Karpas-422 (cell line): ENCODE measurements at regions not wholly inside any gene's neighbourhood (a gene's known extent, or its start where the extent isn't known, plus 50 kb on each side); places are given as distances from the start of the nearest gene placed in this dataset.

ENCODE experiments used
- DNase-seq: peaks from one replicate; pipeline ENCODE4 v3.0.0-alpha.2; 2015
- H2AFZ ChIP-seq: fragments of 200-600 bp; sonication (generic); 2 replicates; pipeline ENCODE4 v1.6.1; 2014; ENCODE audit warnings: antibody characterized with exemption, low read length, mixed read lengths
- H3K27ac ChIP-seq: fragments of 200-600 bp; sonication (generic); 2 replicates; pipeline ENCODE4 v1.5.1; 2014; ENCODE audit warnings: mild to moderate bottlenecking, low read length, moderate library complexity
- H3K27me3 ChIP-seq: fragments of 200-600 bp; sonication (generic); 2 replicates; pipeline ENCODE4 v1.6.1; 2014; ENCODE audit warnings: low read length, mixed read lengths
- H3K36me3 ChIP-seq: fragments of 200-600 bp; sonication (generic); 2 replicates; pipeline ENCODE4 v1.6.1; 2014; ENCODE audit warnings: low read length, mixed read lengths; ENCODE audit not compliant: insufficient read depth
- H3K4me1 ChIP-seq: fragments of 200-600 bp; sonication (generic); 2 replicates; pipeline ENCODE4 v1.6.1; 2014; ENCODE audit warnings: mild to moderate bottlenecking, low read length, mixed read lengths
- H3K4me2 ChIP-seq: fragments of 200-600 bp; sonication (generic); 2 replicates; pipeline ENCODE4 v1.6.1; 2014; ENCODE audit warnings: low read length, low read depth, mild to moderate bottlenecking; ENCODE audit not compliant: poor library complexity, severe bottlenecking
- H3K4me3 ChIP-seq: fragments of 200-600 bp; sonication (generic); 2 replicates; pipeline ENCODE4 v1.5.1; 2014; ENCODE audit warnings: mild to moderate bottlenecking, antibody characterized with exemption, low read length, mixed read lengths
- H3K79me2 ChIP-seq: fragments of 200-600 bp; sonication (generic); 2 replicates; pipeline ENCODE4 v1.6.1; 2014; ENCODE audit warnings: mild to moderate bottlenecking, low read length, mixed read lengths
- H3K9ac ChIP-seq: fragments of 200-600 bp; sonication (generic); 2 replicates; pipeline ENCODE4 v1.6.0; 2014; ENCODE audit warnings: low read length
- H3K9me2 ChIP-seq: fragments of 200-600 bp; sonication (generic), shearing (Covaris generic); replicated peaks from 2 replicates; pipeline ENCODE4 v1.6.0; 2014; ENCODE audit warnings: mild to moderate bottlenecking, low read length, moderate library complexity; ENCODE audit not compliant: insufficient read depth
- H3K9me3 ChIP-seq: fragments of 300-700, 200-600 bp; sonication (generic); 2 replicates; pipeline ENCODE4 v1.6.1; 2014; ENCODE audit warnings: low read length, mixed read lengths
- H4K20me1 ChIP-seq: fragments of 200-600 bp; sonication (generic); 2 replicates; pipeline ENCODE4 v1.6.1; 2014; ENCODE audit warnings: mild to moderate bottlenecking, antibody characterized with exemption, low read length, low read depth; ENCODE audit not compliant: insufficient read depth

DNA sequence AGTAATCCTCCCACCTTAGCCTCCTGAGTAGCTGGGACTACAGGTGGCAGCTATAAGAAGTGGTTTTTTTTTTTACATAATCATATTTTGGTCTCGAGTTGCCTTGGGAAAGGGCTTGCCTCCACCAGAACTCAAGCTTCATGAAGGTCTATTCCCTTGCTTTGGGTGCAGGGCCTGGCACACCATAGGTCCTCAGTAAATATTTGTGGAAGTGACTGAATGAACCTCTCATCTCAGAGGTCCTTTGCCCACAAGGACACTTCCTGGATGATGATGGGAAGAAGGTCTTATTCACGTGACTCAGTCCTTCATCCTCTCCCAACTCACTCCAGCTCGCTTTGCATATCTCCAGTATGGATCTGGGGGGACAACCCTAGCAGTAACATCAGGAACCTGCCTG is 114.0 kb upstream of the MED13L start:
- no peaks in the 10 kb centered on the region for H3K4me1 ChIP-seq
- DNase-seq: no peak
- H3K9ac ChIP-seq: no peak overlapping the region
- H3K4me2 ChIP-seq: no peak overlapping the region
- H3K27me3 ChIP-seq: no peaks in the 10 kb centered on the region
- H3K36me3 ChIP-seq: no peaks in the 10 kb centered on the region
- H3K27ac ChIP-seq: no peak overlapping the region
- no peak overlapping the region for H3K4me3 ChIP-seq
- no peaks in the 10 kb centered on the region for H3K9me2 ChIP-seq
- H3K9me3 ChIP-seq: no peaks in the 10 kb centered on the region
- no peaks in the 10 kb centered on the region for H3K79me2 ChIP-seq
- no peaks in the 10 kb centered on the region for H4K20me1 ChIP-seq
- H2AFZ ChIP-seq: no peak overlapping the region

- H3K4me1 ChIP-seq: no peaks in the 10 kb centered on the region
- no peaks in the 10 kb centered on the region for H3K79me2 ChIP-seq
- no peaks in the 10 kb centered on the region for H3K27me3 ChIP-seq
- H3K4me3 ChIP-seq: no peak overlapping the region
- H3K9me3 ChIP-seq: no peaks in the 10 kb centered on the region
- H3K9me2 ChIP-seq: no peaks in the 10 kb centered on the region
- no peaks in the 10 kb centered on the region for H3K36me3 ChIP-seq
- DNase-seq: no peak
- H3K27ac ChIP-seq: no peak overlapping the region
- H3K4me2 ChIP-seq: no peak overlapping the region
- no peaks in the 10 kb centered on the region for H4K20me1 ChIP-seq
- no peak overlapping the region for H3K9ac ChIP-seq
- H2AFZ ChIP-seq: no peak overlapping the region
These were observed 114.6 kb upstream of the MED13L start for GRCh38 chr12:116392061-116392460.

- Histone ChIP-seq H3K9me3 (no peaks in the 10 kb centered on the region), H3K4me1 (no peaks in the 10 kb centered on the region), H3K4me2 (no peak overlapping the region), H3K27ac (no peak overlapping the region), H3K9ac (no peak overlapping the region), H2AFZ (no peak overlapping the region), H3K79me2 (no peaks in the 10 kb centered on the region), H3K27me3 (no peaks in the 10 kb centered on the region), H3K9me2 (no peaks in the 10 kb centered on the region), H4K20me1 (no peaks in the 10 kb centered on the region), H3K4me3 (no peak overlapping the region), H3K36me3 (no peaks in the 10 kb centered on the region)
- DNase-seq: no peak
These were observed 115.8 kb upstream of the MED13L start for GRCh38 chr12:116393255-116393654.

DNA sequence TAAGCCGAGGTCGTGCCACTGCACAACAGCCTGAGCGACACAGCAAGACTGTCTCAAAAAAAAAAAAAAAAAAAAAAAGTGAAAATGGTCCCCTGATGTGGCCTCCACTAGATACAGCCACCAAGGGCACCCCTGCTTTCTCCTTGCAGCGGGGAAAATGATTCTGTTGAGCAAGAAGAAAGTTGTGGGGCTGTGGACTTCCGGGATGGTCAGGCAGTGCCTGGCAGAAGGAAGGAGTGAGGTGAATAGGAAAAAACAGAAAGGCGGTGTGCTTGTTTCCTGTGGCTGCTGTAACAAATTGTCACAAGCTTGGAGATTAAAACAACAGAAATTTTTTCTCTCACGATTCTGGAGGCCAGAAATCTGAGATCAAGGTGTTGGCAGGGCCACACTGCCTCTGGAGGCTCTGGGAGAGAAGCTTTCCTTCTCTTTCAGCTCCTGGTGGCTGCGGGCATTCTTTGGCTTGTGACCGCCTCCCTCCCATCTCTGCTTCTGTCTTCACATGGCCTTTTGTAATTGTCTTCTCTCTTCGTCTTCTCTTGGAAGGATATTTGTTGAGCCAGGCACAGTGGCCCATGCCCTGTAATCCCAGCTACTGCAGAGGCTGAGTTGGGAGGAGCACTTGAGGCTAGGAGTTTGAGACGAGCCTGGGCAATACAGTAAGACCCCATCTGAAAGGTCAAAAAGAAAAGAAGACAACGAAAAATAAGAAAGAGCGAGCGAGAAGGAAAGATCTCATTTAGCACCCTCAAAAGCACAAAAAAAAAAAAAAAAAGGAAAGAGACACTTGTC is 116.6 kb upstream of the MED13L start:
- Histone ChIP-seq H3K4me3 (no peak overlapping the region), H3K27me3 (no peaks in the 10 kb centered on the region), H3K4me2 (no peak overlapping the region), H3K4me1 (no peaks in the 10 kb centered on the region), H3K79me2 (no peaks in the 10 kb centered on the region), H2AFZ (no peak overlapping the region), H3K36me3 (no peaks in the 10 kb centered on the region), H3K9me2 (no peaks in the 10 kb centered on the region), H3K9ac (no peak overlapping the region), H3K27ac (no peak overlapping the region), H4K20me1 (no peaks in the 10 kb centered on the region), H3K9me3 (no peaks in the 10 kb centered on the region)
- no peak for DNase-seq

DNA sequence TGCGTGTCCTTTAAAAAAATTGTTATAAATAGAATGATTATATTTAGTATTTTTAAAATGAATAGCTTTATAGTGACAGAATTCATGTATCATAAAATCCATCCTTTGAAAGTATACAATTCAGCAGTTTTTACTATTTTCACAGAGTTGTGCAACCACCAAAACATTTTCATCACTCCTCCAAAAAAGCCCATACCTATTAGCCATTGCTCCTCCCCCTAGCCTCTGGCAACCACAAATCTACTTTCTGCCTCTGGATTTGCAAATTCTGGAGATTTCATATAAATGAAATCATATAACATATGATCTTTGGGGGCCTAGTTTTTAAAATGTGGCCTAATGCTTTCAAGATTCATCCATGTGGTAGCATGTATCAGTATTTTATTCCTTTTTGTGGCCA is 117.9 kb upstream of the MED13L start:
- Histone ChIP-seq H3K9me3 (no peaks in the 10 kb centered on the region), H2AFZ (no peak overlapping the region), H3K4me2 (no peak overlapping the region), H4K20me1 (no peaks in the 10 kb centered on the region), H3K27ac (no peak overlapping the region), H3K4me3 (no peak overlapping the region), H3K9ac (no peak overlapping the region), H3K4me1 (no peaks in the 10 kb centered on the region), H3K9me2 (no peaks in the 10 kb centered on the region), H3K79me2 (no peaks in the 10 kb centered on the region), H3K27me3 (no peaks in the 10 kb centered on the region), H3K36me3 (no peaks in the 10 kb centered on the region)
- no peak for DNase-seq

DNA sequence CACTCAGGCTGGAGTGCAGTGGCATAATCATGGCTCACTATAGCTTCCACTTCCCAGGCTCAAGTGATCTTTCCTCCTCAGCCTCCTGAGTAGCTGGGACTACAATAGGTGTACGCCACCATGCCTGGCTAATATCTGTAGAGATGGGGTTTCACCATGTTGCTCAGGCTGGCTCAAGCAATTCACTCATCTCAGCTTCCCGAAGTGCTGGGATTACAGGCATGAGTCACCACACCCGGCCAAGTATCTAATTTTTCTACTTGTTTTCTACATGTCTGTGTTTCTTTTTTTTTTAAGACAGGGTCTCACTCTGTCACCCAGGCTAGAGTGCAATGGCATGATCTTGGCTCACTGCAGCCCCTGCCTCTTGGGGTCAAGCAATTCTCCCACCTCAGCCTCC is 119.7 kb upstream of the MED13L start:
- no peak for DNase-seq
- Histone ChIP-seq H3K4me2 (no peak overlapping the region), H2AFZ (no peak overlapping the region), H3K4me1 (no peaks in the 10 kb centered on the region), H3K27me3 (no peaks in the 10 kb centered on the region), H3K9me2 (no peaks in the 10 kb centered on the region), H3K9me3 (no peaks in the 10 kb centered on the region), H4K20me1 (no peaks in the 10 kb centered on the region), H3K4me3 (no peak overlapping the region), H3K27ac (no peak overlapping the region), H3K79me2 (no peaks in the 10 kb centered on the region), H3K36me3 (no peaks in the 10 kb centered on the region), H3K9ac (no peak overlapping the region)

- no peak overlapping the region for H3K27ac ChIP-seq
- no peak for DNase-seq
These were observed 120.7 kb upstream of the MED13L start for GRCh38 chr12:116398193-116398592.

DNA sequence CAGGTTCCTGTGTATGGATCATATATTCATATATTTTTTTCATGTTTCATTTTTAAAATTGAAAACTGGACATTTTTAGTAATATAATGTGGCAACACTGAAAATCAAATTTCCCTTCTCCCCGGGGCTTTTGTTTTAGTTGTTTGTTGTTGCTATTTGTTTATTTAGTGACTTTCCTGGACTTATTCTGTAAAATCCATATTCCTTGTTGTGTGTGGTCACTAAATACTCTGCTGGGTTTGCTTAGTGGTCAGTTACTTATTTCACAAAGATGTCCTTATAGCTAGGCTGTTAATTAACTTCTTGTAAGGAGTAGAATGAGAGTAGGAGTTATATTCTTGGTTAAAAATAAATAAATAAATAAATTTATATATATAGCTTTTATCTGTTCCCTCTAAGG is 121.6 kb upstream of the MED13L start:
- Histone ChIP-seq H3K4me3 (no peak overlapping the region), H4K20me1 (no peaks in the 10 kb centered on the region), H3K36me3 (no peaks in the 10 kb centered on the region), H3K9me3 (no peaks in the 10 kb centered on the region), H3K27ac (no peak overlapping the region), H3K9ac (no peak overlapping the region), H3K79me2 (no peaks in the 10 kb centered on the region), H3K9me2 (no peaks in the 10 kb centered on the region), H3K4me1 (no peaks in the 10 kb centered on the region), H2AFZ (no peak overlapping the region), H3K27me3 (no peaks in the 10 kb centered on the region), H3K4me2 (no peak overlapping the region)
- no peak for DNase-seq

More at GRCh38 chr12:116398193-116398592, 120.7 kb upstream of the MED13L start:
- Histone ChIP-seq H3K27me3 (no peaks in the 10 kb centered on the region), H3K9me3 (no peaks in the 10 kb centered on the region), H3K79me2 (no peaks in the 10 kb centered on the region), H2AFZ (no peak overlapping the region), H3K36me3 (no peaks in the 10 kb centered on the region), H3K4me3 (no peak overlapping the region), H3K9me2 (no peaks in the 10 kb centered on the region), H3K4me1 (no peaks in the 10 kb centered on the region), H4K20me1 (no peaks in the 10 kb centered on the region), H3K4me2 (no peak overlapping the region), H3K9ac (no peak overlapping the region)
